ENCODE measurements at regions not wholly inside any gene's neighbourhood (a gene's known extent, or its start where the extent isn't known, plus 50 kb on each side); places are given as distances from the start of the nearest gene placed in this dataset.
"Not testable (repeated sequence)": the region's sequence is repeated elsewhere in the genome, so short reads cannot be mapped to it uniquely, and the experiment has no call there.

DNA sequence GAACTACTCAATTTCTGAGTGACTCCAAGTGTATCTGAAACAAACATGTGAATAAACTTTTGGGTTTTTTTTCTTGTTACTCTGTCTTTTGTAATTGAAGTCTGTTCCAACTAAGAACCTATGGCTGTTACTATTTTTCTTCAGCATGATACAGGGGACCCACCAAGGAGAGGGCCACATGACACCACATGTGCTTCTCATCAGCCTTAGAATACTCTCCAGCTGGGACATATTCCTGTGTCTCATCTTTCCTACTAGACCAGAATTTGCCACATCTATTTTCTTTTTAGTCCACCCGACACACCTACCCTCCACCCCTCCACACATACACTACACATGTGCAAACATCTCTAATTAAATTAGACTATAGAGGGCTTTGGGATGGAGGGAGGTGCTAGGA is 191.7 kb upstream of the NDUFV2 start:
- H3K27ac Mint-ChIP-seq = no peak overlapping the region
- H3K36me3 ChIP-seq (ENCODE audit: control insufficient read depth, insufficient read depth, low read length) = no peaks in the 10 kb centered on the region
- H3K4me3 Mint-ChIP-seq = no peak overlapping the region
- no peak overlapping the region for H3K4me3 ChIP-seq (ENCODE audit: low read length)
- peaks cover 75% of the 10 kb centered on the region for H3K9me3 Mint-ChIP-seq
- H3K9me3 ChIP-seq (ENCODE audit: control insufficient read depth, low read length) = peaks cover 60% of the 10 kb centered on the region
- no peak for DNase-seq
- TF ChIP-seq, protein P1, sequence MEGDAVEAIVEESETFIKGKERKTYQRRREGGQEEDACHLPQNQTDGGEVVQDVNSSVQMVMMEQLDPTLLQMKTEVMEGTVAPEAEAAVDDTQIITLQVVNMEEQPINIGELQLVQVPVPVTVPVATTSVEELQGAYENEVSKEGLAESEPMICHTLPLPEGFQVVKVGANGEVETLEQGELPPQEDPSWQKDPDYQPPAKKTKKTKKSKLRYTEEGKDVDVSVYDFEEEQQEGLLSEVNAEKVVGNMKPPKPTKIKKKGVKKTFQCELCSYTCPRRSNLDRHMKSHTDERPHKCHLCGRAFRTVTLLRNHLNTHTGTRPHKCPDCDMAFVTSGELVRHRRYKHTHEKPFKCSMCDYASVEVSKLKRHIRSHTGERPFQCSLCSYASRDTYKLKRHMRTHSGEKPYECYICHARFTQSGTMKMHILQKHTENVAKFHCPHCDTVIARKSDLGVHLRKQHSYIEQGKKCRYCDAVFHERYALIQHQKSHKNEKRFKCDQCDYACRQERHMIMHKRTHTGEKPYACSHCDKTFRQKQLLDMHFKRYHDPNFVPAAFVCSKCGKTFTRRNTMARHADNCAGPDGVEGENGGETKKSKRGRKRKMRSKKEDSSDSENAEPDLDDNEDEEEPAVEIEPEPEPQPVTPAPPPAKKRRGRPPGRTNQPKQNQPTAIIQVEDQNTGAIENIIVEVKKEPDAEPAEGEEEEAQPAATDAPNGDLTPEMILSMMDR (conservative IDR thresholded peaks at IDR 0.05) = no peak
- H3K27me3 Mint-ChIP-seq (ENCODE audit: insufficient read depth) = peaks cover 9% of the 10 kb centered on the region
- no peak overlapping the region for H3K27ac ChIP-seq (ENCODE audit: low read depth, low read length)
- 80 to 86% methylated on average over 1 of the region's 1 CpG for WGBS, 2 experiments (ENCODE audit: insufficient coverage in 1 of 2, insufficient read length in 1 of 2)
- peaks cover 2% of the 10 kb centered on the region for H3K4me1 Mint-ChIP-seq
- peaks cover 8% of the 10 kb centered on the region for H3K36me3 Mint-ChIP-seq (ENCODE audit: low read depth)
- H3K4me1 ChIP-seq (ENCODE audit: control insufficient read depth, insufficient read depth, low read length) = no peaks in the 10 kb centered on the region
- no peak overlapping the region for H3K9ac ChIP-seq (ENCODE audit: extremely low read depth, low read length, poor library complexity, severe bottlenecking)
- no peaks in the 10 kb centered on the region for H3K27me3 ChIP-seq (ENCODE audit: control insufficient read depth, insufficient read depth, low read length, poor library complexity, severe bottlenecking)

DNA sequence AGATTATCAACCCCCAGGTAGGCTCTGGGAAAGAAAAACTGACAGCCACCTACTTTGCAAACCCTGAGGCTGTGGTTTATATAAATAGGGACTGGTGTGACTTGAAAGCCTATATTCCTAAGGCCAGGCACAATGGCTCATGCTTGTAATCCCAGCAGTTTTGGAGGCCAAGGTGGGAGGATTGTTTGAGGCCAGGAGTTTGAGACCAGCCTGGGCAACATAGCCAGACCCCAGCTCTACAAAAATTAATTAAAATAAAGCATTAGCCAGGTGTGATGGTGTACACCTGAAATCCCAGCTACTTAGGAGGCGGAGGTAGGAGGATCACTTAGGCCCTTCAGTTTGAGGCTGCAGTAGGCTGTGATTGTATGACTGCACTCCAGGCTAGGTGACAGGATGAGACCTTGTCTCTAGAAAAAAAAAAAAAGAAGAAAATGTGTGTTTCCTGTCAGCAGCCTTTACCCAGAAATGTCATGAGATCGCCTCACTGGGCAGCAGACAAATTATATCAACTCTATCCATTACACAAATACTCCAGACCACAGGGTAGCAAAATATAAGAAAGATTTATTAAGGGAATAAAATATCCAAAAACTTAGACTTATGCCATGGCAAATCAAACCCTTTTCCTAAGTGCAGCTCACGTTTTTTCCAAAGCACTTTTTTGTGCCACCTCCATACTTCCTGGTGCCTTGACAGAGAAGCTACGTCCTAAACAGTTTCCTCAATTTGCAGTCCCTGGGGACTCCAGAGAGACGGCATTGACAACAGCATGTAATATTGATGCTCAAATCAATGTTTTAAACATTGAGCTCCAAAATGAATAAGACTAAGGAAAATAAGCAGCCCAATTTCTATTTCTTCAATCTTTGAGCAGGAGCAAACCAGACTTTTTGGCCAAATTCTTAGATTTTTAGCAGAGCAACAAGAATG is 190.8 kb upstream of the NDUFV2 start:
- no peak overlapping the region for H3K4me3 ChIP-seq (ENCODE audit: low read length)
- no peak overlapping the region for H3K4me3 Mint-ChIP-seq
- no peak overlapping the region for H3K27ac Mint-ChIP-seq
- H3K4me1 ChIP-seq (ENCODE audit: control insufficient read depth, insufficient read depth, low read length) = no peaks in the 10 kb centered on the region
- no peak for DNase-seq
- peaks cover 51% of the 10 kb centered on the region for H3K9me3 ChIP-seq (ENCODE audit: control insufficient read depth, low read length)
- H3K36me3 ChIP-seq (ENCODE audit: control insufficient read depth, insufficient read depth, low read length) = no peaks in the 10 kb centered on the region
- no peak overlapping the region for H3K9ac ChIP-seq (ENCODE audit: extremely low read depth, low read length, poor library complexity, severe bottlenecking)
- H3K27me3 ChIP-seq (ENCODE audit: control insufficient read depth, insufficient read depth, low read length, poor library complexity, severe bottlenecking) = no peaks in the 10 kb centered on the region
- peaks cover 67% of the 10 kb centered on the region for H3K9me3 Mint-ChIP-seq
- H3K4me1 Mint-ChIP-seq = peaks cover 2% of the 10 kb centered on the region
- TF ChIP-seq, protein P1 (conservative IDR thresholded peaks at IDR 0.05) = no peak
- H3K27ac ChIP-seq (ENCODE audit: low read depth, low read length) = peak overlapping the region; percentile 52
- H3K27me3 Mint-ChIP-seq (ENCODE audit: insufficient read depth) = peaks cover 6% of the 10 kb centered on the region
- WGBS, 2 experiments (ENCODE audit: insufficient coverage in 1 of 2, insufficient read length in 1 of 2) = 85 to 95% methylated on average over 3 to 4 of the region's 5 CpGs
- peaks cover 5% of the 10 kb centered on the region for H3K36me3 Mint-ChIP-seq (ENCODE audit: low read depth)

DNA sequence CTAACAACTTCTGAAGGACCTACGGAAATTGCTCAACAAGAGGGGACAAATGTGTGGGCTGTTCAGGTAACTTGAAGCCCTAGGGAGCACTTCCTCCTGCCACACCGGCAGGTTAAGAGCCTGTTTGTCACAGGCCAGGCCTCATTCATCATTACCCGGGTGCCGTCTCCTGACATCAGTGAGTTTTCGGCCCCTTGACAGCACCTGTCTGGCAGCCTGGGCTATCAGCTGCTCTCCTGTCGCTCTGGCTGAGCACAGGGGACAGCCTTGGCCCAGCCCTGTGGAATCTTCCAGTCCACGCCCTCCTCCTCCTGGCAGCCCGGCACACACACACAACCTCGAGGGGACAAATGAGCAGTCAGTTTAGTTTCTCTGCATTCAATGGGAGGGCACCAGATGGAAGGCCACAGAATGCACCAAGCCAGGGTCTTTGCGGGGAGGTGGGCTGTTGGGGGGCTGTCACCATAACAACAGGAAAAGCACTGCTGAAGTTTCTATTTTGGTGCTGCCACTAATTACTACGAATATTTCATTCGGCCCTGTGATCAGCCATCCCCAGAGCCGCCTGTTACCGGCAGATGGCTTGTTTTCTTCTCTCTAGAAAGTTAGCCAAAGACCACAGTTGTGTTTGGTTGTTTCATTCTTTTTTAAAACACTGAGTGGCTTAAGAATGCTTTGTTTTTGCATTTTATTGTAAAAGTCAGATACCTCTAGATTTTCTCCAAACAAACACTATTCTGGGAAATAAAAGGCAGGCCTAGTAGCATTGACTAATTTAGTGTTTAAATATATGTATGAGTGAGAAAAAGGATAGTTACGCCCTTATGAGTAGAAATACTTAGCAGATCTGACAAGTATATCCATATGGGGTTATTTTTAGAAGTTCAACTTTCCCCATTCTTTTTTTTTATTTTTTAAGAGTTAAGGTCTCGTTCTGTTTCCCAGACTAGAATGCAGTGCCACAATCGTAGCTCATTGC is 189.9 kb upstream of the NDUFV2 start:
- H3K27ac ChIP-seq (ENCODE audit: low read depth, low read length) = peak overlapping the region; percentile 74
- H3K4me1 Mint-ChIP-seq = peaks cover 2% of the 10 kb centered on the region
- H3K27ac Mint-ChIP-seq = no peak overlapping the region
- H3K27me3 Mint-ChIP-seq (ENCODE audit: insufficient read depth) = peaks cover 5% of the 10 kb centered on the region
- no peaks in the 10 kb centered on the region for H3K27me3 ChIP-seq (ENCODE audit: control insufficient read depth, insufficient read depth, low read length, poor library complexity, severe bottlenecking)
- TF ChIP-seq, protein P1 (conservative IDR thresholded peaks at IDR 0.05) = no peak
- H3K4me3 ChIP-seq (ENCODE audit: low read length) = no peak overlapping the region
- H3K9ac ChIP-seq (ENCODE audit: extremely low read depth, low read length, poor library complexity, severe bottlenecking) = no peak overlapping the region
- WGBS, 2 experiments (ENCODE audit: insufficient coverage in 1 of 2, insufficient read length in 1 of 2) = 79% methylated on average over 12 to 17 of the region's 17 CpGs
- peaks cover 61% of the 10 kb centered on the region for H3K9me3 Mint-ChIP-seq
- peak; percentile 61 for DNase-seq
- peaks cover 51% of the 10 kb centered on the region for H3K9me3 ChIP-seq (ENCODE audit: control insufficient read depth, low read length)
- H3K36me3 Mint-ChIP-seq (ENCODE audit: low read depth) = peaks cover 5% of the 10 kb centered on the region
- H3K36me3 ChIP-seq (ENCODE audit: control insufficient read depth, insufficient read depth, low read length) = no peaks in the 10 kb centered on the region
- H3K4me3 Mint-ChIP-seq = no peak overlapping the region
- H3K4me1 ChIP-seq (ENCODE audit: control insufficient read depth, insufficient read depth, low read length) = no peaks in the 10 kb centered on the region

DNA sequence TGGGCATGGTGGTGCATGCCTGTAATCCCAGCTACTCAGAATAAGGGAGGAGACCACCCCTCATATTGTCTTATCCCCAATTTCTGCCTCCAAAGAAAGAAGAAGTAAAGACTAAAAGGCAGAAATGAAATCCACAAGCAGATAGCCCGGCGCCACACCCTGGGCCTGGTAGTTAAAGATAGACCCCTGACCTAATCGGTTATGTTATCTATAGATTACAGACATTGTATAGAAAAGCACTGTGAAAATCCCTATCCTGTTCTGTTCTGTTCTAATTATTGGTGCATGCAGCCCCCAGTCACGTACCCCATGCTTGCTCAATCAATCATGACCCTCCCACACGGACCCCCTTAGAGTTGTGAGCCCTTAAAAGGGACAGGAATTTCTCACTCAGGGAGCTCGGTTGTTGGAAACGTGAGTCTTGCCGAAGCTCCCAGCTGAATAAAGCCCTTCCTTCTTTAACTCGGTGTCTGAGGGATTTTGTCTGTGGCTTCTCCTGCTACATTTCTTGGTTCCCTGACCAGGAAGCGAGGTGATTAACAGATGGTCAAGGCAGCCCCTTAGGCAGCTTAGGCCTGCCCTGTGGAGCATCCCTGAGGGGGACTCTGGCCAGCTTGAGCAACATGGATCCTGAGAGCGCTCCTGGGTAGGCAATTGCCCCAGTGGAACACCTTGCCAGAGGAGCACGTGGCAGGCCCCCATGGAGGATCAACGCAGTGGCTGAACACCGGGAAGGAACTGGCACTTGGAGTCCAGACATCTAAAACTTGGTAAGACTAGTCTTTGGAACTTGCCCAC is 188.7 kb upstream of the NDUFV2 start:
- not testable (repeated sequence) for H3K4me1 Mint-ChIP-seq; H3K36me3 Mint-ChIP-seq (ENCODE audit: low read depth); H3K4me3 Mint-ChIP-seq; H3K27ac ChIP-seq (ENCODE audit: low read depth, low read length); H3K9ac ChIP-seq (ENCODE audit: extremely low read depth, low read length, poor library complexity, severe bottlenecking); DNase-seq; H3K27ac Mint-ChIP-seq; H3K27me3 Mint-ChIP-seq (ENCODE audit: insufficient read depth); H3K27me3 ChIP-seq (ENCODE audit: control insufficient read depth, insufficient read depth, low read length, poor library complexity, severe bottlenecking); H3K36me3 ChIP-seq (ENCODE audit: control insufficient read depth, insufficient read depth, low read length); H3K4me1 ChIP-seq (ENCODE audit: control insufficient read depth, insufficient read depth, low read length)
- 85 to 86% methylated on average over 11 to 14 of the region's 14 CpGs for WGBS, 2 experiments (ENCODE audit: insufficient coverage in 1 of 2, insufficient read length in 1 of 2)
- H3K9me3 ChIP-seq (ENCODE audit: control insufficient read depth, low read length) = peaks cover 41% of the 10 kb centered on the region
- peak overlapping the region; percentile 23 for H3K4me3 ChIP-seq (ENCODE audit: low read length)
- H3K9me3 Mint-ChIP-seq = peaks cover 50% of the 10 kb centered on the region

Data from endodermal cell (in vitro differentiated cells).